Loucy (cell line): ENCODE measurements at regions not wholly inside any gene's neighbourhood (a gene's known extent, or its start where the extent isn't known, plus 50 kb on each side); places are given as distances from the start of the nearest gene placed in this dataset.

Experiments used
- H2AFZ ChIP-seq: fragments of 200-600 bp; sonication (generic); 2 replicates; pipeline ENCODE4 v1.6.0; 2016; ENCODE audit warnings: antibody characterized with exemption, mild to moderate bottlenecking, low read length, moderate library complexity
- H3F3A ChIP-seq: fragments of 200-600 bp; 2 replicates; pipeline ENCODE4 v1.6.0; 2016; ENCODE audit warnings: antibody characterized with exemption, low read depth, mild to moderate bottlenecking
- H3K27me3 ChIP-seq: fragments of 200-600 bp; sonication (generic); 2 replicates; pipeline ENCODE4 v1.6.1; 2014; ENCODE audit warnings: low read length, mild to moderate bottlenecking; ENCODE audit not compliant: insufficient read depth, poor library complexity, severe bottlenecking
- H3K36me3 ChIP-seq: fragments of 200-600 bp; sonication (generic); 2 replicates; pipeline ENCODE4 v1.6.1; 2016; ENCODE audit warnings: low read length; ENCODE audit not compliant: insufficient read depth
- H3K4me1 ChIP-seq: fragments of 200-600 bp; sonication (generic); 2 replicates; pipeline ENCODE4 v1.5.1; 2014; ENCODE audit warnings: low read length, mild to moderate bottlenecking; ENCODE audit not compliant: insufficient read depth, poor library complexity, severe bottlenecking
- H3K4me2 ChIP-seq: fragments of 200-600 bp; sonication (generic); 2 replicates; pipeline ENCODE4 v1.6.0; 2014; ENCODE audit warnings: antibody characterized with exemption, low read length, low read depth, mild to moderate bottlenecking; ENCODE audit not compliant: poor library complexity, severe bottlenecking
- H3K4me3 ChIP-seq: fragments of 200-600 bp; sonication (generic); 2 replicates; pipeline ENCODE4 v1.5.1; 2014; ENCODE audit warnings: low read length, mild to moderate bottlenecking, mixed read lengths; ENCODE audit not compliant: poor library complexity, severe bottlenecking
- H3K79me2 ChIP-seq: fragments of 200-600 bp; sonication (generic); 2 replicates; pipeline ENCODE4 v1.6.1; 2014; ENCODE audit warnings: low read length; ENCODE audit not compliant: insufficient read depth
- H3K9ac ChIP-seq: fragments of 200-600 bp; sonication (generic); 2 replicates; pipeline ENCODE4 v1.6.0; 2014; ENCODE audit warnings: mild to moderate bottlenecking, low read depth, low read length, moderate library complexity; ENCODE audit not compliant: poor library complexity, severe bottlenecking
- H3K9me2 ChIP-seq: fragments of 200-600 bp; sonication (generic); replicated peaks from 2 replicates; pipeline ENCODE4 v1.6.1; 2016; ENCODE audit warnings: low read depth, low read length, mixed read lengths
- H3K9me3 ChIP-seq: fragments of 200-600 bp; sonication (generic); 2 replicates; pipeline ENCODE4 v1.6.1; 2014; ENCODE audit warnings: mild to moderate bottlenecking, antibody characterized with exemption, low read length, low read depth; ENCODE audit not compliant: insufficient read depth
- H4K20me1 ChIP-seq: fragments of 200-600 bp; sonication (generic); 2 replicates; pipeline ENCODE4 v1.6.0; 2014; ENCODE audit warnings: antibody characterized with exemption, low read length, mild to moderate bottlenecking; ENCODE audit not compliant: insufficient read depth, poor library complexity, severe bottlenecking
- CTCF ChIP-seq: fragments of 200-600 bp; sonication (generic); conservative IDR thresholded peaks from 2 replicates; pipeline ENCODE4 v1.5.1; 2014; ENCODE audit warnings: mild to moderate bottlenecking, antibody characterized with exemption, low read length
- EZH2phosphoT487 ChIP-seq: fragments of 200-600 bp; IDR thresholded peaks from 2 replicates; pipeline ENCODE4 v1.6.1; 2018; ENCODE audit warnings: antibody characterized with exemption, mild to moderate bottlenecking, moderate library complexity, borderline replicate concordance

DNA sequence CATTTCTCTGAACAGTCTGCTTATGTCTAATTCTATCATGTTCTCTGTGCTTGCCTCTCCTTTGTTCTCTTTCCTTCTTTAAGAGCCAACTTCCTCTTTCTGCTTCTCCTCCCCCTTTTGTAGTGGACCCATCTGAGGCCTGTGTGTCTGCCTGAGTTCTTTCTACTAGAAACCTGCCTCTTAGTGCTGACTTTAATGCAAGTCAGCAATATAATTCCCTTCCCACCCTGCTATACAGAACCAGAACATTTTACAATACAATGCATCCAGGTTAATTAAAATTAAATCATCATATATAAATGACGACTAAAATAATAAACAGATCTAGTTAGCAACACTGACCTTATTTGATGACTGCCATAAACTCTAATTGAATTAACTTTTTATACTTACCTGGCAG, 82.6 kb upstream of the GAS1 start:
- H3K9ac ChIP-seq, result no peak overlapping the region
- H4K20me1 ChIP-seq, result no peaks in the 10 kb centered on the region
- TF ChIP-seq EZH2phosphoT487, result no peak
- TF ChIP-seq CTCF, result no peak
- H3K4me3 ChIP-seq, result no peak overlapping the region
- H3K27me3 ChIP-seq, result no peaks in the 10 kb centered on the region
- no peaks in the 10 kb centered on the region for H3F3A ChIP-seq
- no peaks in the 10 kb centered on the region for H3K79me2 ChIP-seq
- H3K4me1 ChIP-seq, result no peaks in the 10 kb centered on the region
- no peaks in the 10 kb centered on the region for H3K9me2 ChIP-seq
- H3K4me2 ChIP-seq, result no peak overlapping the region
- no peaks in the 10 kb centered on the region for H3K36me3 ChIP-seq
- H2AFZ ChIP-seq, result no peak overlapping the region
- H3K9me3 ChIP-seq, result 0 out of 2 replicates have a peak, but pooled peaks cover 2% of the 10 kb centered on the region

DNA sequence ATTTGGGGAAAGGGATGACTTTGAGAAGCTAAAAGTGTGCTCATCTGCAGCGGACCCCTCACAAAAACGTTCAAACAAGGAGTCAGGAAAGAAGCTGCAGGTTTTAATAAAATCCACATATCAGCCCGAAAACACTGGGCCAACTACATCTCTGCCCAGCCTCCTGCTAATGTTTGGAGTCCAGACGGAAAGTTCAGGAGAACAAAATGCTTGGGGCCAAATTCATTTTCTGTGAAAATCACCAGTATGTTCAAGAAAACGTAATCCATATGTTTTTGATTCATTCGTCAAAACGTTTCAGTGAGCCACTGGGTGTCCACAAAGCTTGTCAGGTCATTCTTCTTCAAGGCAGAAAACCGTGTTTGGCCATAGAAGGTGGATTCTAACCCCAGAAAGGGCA, 87.5 kb upstream of the GAS1 start:
- no peaks in the 10 kb centered on the region for H3K36me3 ChIP-seq
- H3K9ac ChIP-seq, result no peak overlapping the region
- H3K4me1 ChIP-seq, result no peaks in the 10 kb centered on the region
- H3K79me2 ChIP-seq, result no peaks in the 10 kb centered on the region
- TF ChIP-seq CTCF, result no peak
- no peak for TF ChIP-seq EZH2phosphoT487
- H4K20me1 ChIP-seq, result no peaks in the 10 kb centered on the region
- no peak overlapping the region for H3K4me2 ChIP-seq
- H3K4me3 ChIP-seq, result no peak overlapping the region
- 0 out of 2 replicates have a peak, but pooled peaks cover 2% of the 10 kb centered on the region for H3K9me3 ChIP-seq
- no peaks in the 10 kb centered on the region for H3K9me2 ChIP-seq
- H3K27me3 ChIP-seq, result no peaks in the 10 kb centered on the region
- no peak overlapping the region for H2AFZ ChIP-seq
- H3F3A ChIP-seq, result no peaks in the 10 kb centered on the region

- H3K4me3 ChIP-seq, result no peak overlapping the region
- H3K36me3 ChIP-seq, result no peaks in the 10 kb centered on the region
- H3K79me2 ChIP-seq, result no peaks in the 10 kb centered on the region
- no peak overlapping the region for H2AFZ ChIP-seq
- no peak for TF ChIP-seq CTCF
- no peaks in the 10 kb centered on the region for H4K20me1 ChIP-seq
- H3K27me3 ChIP-seq, result no peaks in the 10 kb centered on the region
- no peak overlapping the region for H3K4me2 ChIP-seq
- H3K9me3 ChIP-seq, result peaks cover 2% of the 10 kb centered on the region; the same call in 1 of the 2 replicates
- H3K9me2 ChIP-seq, result no peaks in the 10 kb centered on the region
- no peaks in the 10 kb centered on the region for H3K4me1 ChIP-seq
- no peak overlapping the region for H3K9ac ChIP-seq
- H3F3A ChIP-seq, result no peaks in the 10 kb centered on the region
Measured at GRCh38 chr9:87035879-87036278, 88.6 kb upstream of the GAS1 start.
